SK-N-SH (cell line): ENCODE measurements at regions not wholly inside any gene's neighbourhood (a gene's known extent, or its start where the extent isn't known, plus 50 kb on each side); places are given as distances from the start of the nearest gene placed in this dataset.

Experiments
- CTCF ChIA-PET: fragments of 300-600, 350-600 bp; formaldehyde crosslinking; extraction: SDS; loops from one replicate; lab custom pipeline; 2021; lab: Yijun Ruan, JAX
- POLR2A ChIA-PET: fragments of 350-600 bp; sonication (Branson Sonifier 250); formaldehyde crosslinking; extraction: SDS; loops from one replicate; lab custom pipeline; 2020; ENCODE audit warnings: antibody characterized with exemption, inconsistent platforms; lab: Yijun Ruan, JAX
- DNase-seq: peaks from one replicate; pipeline ENCODE4 v3.0.0; 2012
- H2AFZ ChIP-seq: fragments of 200-600 bp; sonication (generic); 2 replicates; pipeline ENCODE4 v1.8.1; 2016; ENCODE audit warnings: antibody characterized with exemption, mild to moderate bottlenecking, low read depth
- H3F3A ChIP-seq: fragments of 200-600 bp; sonication (generic); replicated peaks from 2 replicates; pipeline ENCODE3; 2016; ENCODE audit warnings: antibody characterized with exemption, mild to moderate bottlenecking; ENCODE audit not compliant: insufficient read depth
- H3K27ac ChIP-seq, 2 experiments: fragments of 200-500 bp in 1 of 2; fragments of 200-600 bp in 1 of 2; sonication (Bioruptor generic) in 1 of 2; sonication (generic), shearing (Covaris generic) in 1 of 2; 2 replicates each; pipeline versions ENCODE4 v1.5.1 to v1.6.1; 2014 to 2016; ENCODE audit warnings: low read depth in 2 of 2, inconsistent platforms in 1 of 2, low read length in 1 of 2, mild to moderate bottlenecking in 1 of 2, mixed read lengths in 1 of 2
- H3K27me3 ChIP-seq: fragments of 200-600 bp; sonication (generic), shearing (Covaris generic); 2 replicates; pipeline ENCODE4 v1.6.1; 2016; ENCODE audit warnings: mixed run types; ENCODE audit not compliant: insufficient read depth
- H3K36me3 ChIP-seq, 2 experiments: fragments of 200-500 bp in 1 of 2; fragments of 200-600 bp in 1 of 2; sonication (Bioruptor generic) in 1 of 2; sonication (generic) in 1 of 2; replicated peaks in 1 of 2; 2 replicates each; pipeline versions ENCODE3 to v1.5.1; 2014 to 2016; ENCODE audit warnings: low read length in 1 of 2, mild to moderate bottlenecking in 1 of 2; ENCODE audit not compliant: insufficient read depth in 2 of 2, control insufficient read depth in 1 of 2
- H3K4me1 ChIP-seq, 2 experiments: fragments of 200-500 bp in 1 of 2; fragments of 200-600 bp in 1 of 2; sonication (Bioruptor generic) in 1 of 2; sonication (generic), shearing (Covaris generic) in 1 of 2; 2 replicates each; pipeline versions ENCODE4 v1.5.1 to v1.6.1; 2014 to 2016; ENCODE audit warnings: low read depth in 1 of 2, low read length in 1 of 2, mixed run types in 1 of 2; ENCODE audit not compliant: insufficient read depth in 2 of 2, control insufficient read depth in 1 of 2
- H3K4me2 ChIP-seq: fragments of 200-600 bp; sonication (generic), shearing (Covaris generic); 2 replicates; pipeline ENCODE4 v1.6.1; 2017; ENCODE audit warnings: mixed run types
- H3K4me3 ChIP-seq, 2 experiments: fragments of 200-500 bp in 1 of 2; fragments of 200-600 bp in 1 of 2; sonication (Bioruptor generic) in 1 of 2; sonication (generic), shearing (Covaris generic) in 1 of 2; 2 replicates each; pipeline versions ENCODE4 v1.5.1 to v1.8.1; 2014 to 2016; ENCODE audit warnings: low read depth in 2 of 2, inconsistent platforms in 1 of 2, low read length in 1 of 2, mild to moderate bottlenecking in 1 of 2, mixed read lengths in 1 of 2, moderate library complexity in 1 of 2
- H3K79me2 ChIP-seq: fragments of 200-600 bp; sonication (generic); 2 replicates; pipeline ENCODE4 v1.8.1; 2017; ENCODE audit warnings: mild to moderate bottlenecking; ENCODE audit not compliant: insufficient read depth
- H3K9ac ChIP-seq: fragments of 200-600 bp; sonication (generic); 2 replicates; pipeline ENCODE4 v1.6.1; 2017; ENCODE audit warnings: mixed run types
- H3K9me2 ChIP-seq: fragments of 200-600 bp; sonication (generic); 2 replicates; pipeline ENCODE4 v1.6.1; 2017; ENCODE audit warnings: mixed run types
- H3K9me3 ChIP-seq: fragments of 200-600 bp; sonication (generic); 2 replicates; pipeline ENCODE4 v1.6.1; 2017; ENCODE audit warnings: mixed run types, mild to moderate bottlenecking, moderate library complexity
- H4K20me1 ChIP-seq: fragments of 200-600 bp; sonication (generic); 2 replicates; pipeline ENCODE4 v1.6.1; 2017; ENCODE audit warnings: mild to moderate bottlenecking, mixed run types; ENCODE audit not compliant: insufficient read depth
- CHD2 ChIP-seq: fragments of 150-350 bp; IDR thresholded peaks from 2 replicates; pipeline ENCODE4 v1.6.1; 2018; ENCODE audit warnings: low read length; ENCODE audit not compliant: partially characterized antibody
- ELF1 ChIP-seq: IDR thresholded peaks from 2 replicates; pipeline ENCODE4 v1.4.0; 2012
- EZH2phosphoT487 ChIP-seq: fragments of 200-600 bp; sonication (generic); IDR thresholded peaks from 2 replicates; pipeline ENCODE4 v1.6.1; 2017; ENCODE audit warnings: low read depth, mixed run types, mild to moderate bottlenecking, antibody characterized with exemption, moderate library complexity, borderline replicate concordance
- FOSL2 ChIP-seq: IDR thresholded peaks from 2 replicates; pipeline ENCODE4 v1.4.0; 2012; ENCODE audit warnings: low read depth, mild to moderate bottlenecking, moderate library complexity, borderline replicate concordance
- FOXJ3 ChIP-seq: sonication (generic); formaldehyde crosslinking; IDR thresholded peaks from 2 replicates; pipeline ENCODE4 v1.5.1; 2020; ENCODE audit warnings: mild to moderate bottlenecking, missing genetic modification reagents
- FOXM1 ChIP-seq: IDR thresholded peaks from 2 replicates; pipeline ENCODE4 v1.4.0; 2012; ENCODE audit warnings: low read depth, mild to moderate bottlenecking
- GABPA ChIP-seq: IDR thresholded peaks from 2 replicates; pipeline ENCODE4 v1.4.0; 2012; ENCODE audit warnings: low read depth, mild to moderate bottlenecking
- GATA2 ChIP-seq: sonication (generic); formaldehyde crosslinking; IDR thresholded peaks from 2 replicates; pipeline ENCODE4 v1.5.0; 2020; ENCODE audit warnings: mild to moderate bottlenecking, missing genetic modification reagents
- JUND ChIP-seq: IDR thresholded peaks from 2 replicates; pipeline ENCODE4 v1.4.0; 2012
- MAX ChIP-seq: IDR thresholded peaks from 2 replicates; pipeline ENCODE4 v1.4.0; 2012; ENCODE audit warnings: low read depth
- MEF2A ChIP-seq: IDR thresholded peaks from 2 replicates; pipeline ENCODE4 v1.4.0; 2012; ENCODE audit warnings: low read depth, borderline replicate concordance
- MXI1 ChIP-seq: IDR thresholded peaks from 2 replicates; pipeline ENCODE4 v1.6.1; 2012; ENCODE audit warnings: mild to moderate bottlenecking, low read depth, low read length, improper control_type of control experiment
- NFIC ChIP-seq: IDR thresholded peaks from 2 replicates; pipeline ENCODE4 v1.4.0; 2012; ENCODE audit warnings: borderline replicate concordance
- NRF1 ChIP-seq: IDR thresholded peaks from 2 replicates; pipeline ENCODE4 v1.6.1; 2012; ENCODE audit warnings: low read depth, mild to moderate bottlenecking, low read length
- PBX3 ChIP-seq: IDR thresholded peaks from 2 replicates; pipeline ENCODE4; 2012
- POLR2AphosphoS5 ChIP-seq: IDR thresholded peaks from 2 replicates; pipeline ENCODE4 v1.6.1; 2012; ENCODE audit warnings: low read depth, low read length
- RAD21 ChIP-seq: IDR thresholded peaks from 2 replicates; pipeline ENCODE4 v1.6.1; 2012; ENCODE audit warnings: mild to moderate bottlenecking, low read length
- RFX5 ChIP-seq: IDR thresholded peaks from 2 replicates; pipeline ENCODE4 v1.6.1; 2012; ENCODE audit warnings: mild to moderate bottlenecking, improper control_type of control experiment, low read length
- RXRA ChIP-seq: IDR thresholded peaks from 2 replicates; pipeline ENCODE4 v1.4.0; 2012; ENCODE audit warnings: low read depth, mild to moderate bottlenecking, borderline replicate concordance
- TCF12 ChIP-seq: IDR thresholded peaks from 2 replicates; pipeline ENCODE4 v1.4.0; 2012
- USF1 ChIP-seq: IDR thresholded peaks from 2 replicates; pipeline ENCODE4 v1.4.0; 2012; ENCODE audit warnings: low read depth, borderline replicate concordance
- USF2 ChIP-seq: fragments of 150-350 bp; IDR thresholded peaks from 2 replicates; pipeline ENCODE4 v1.6.1; 2017; ENCODE audit warnings: antibody characterized with exemption, low read length, low read depth, borderline replicate concordance
- YY1 ChIP-seq: IDR thresholded peaks from 2 replicates; pipeline ENCODE4 v1.4.0; 2012; ENCODE audit warnings: low read depth, mild to moderate bottlenecking
- WGBS: methylation state at CpG from one replicate; pipeline ENCODE4 v1.1.6; 2017; ENCODE audit warnings: low lambda C conversion rate; 5-methylcytosine and 5-hydroxymethylcytosine counted together

- TF ChIP-seq MAX (no peak; the same call in 1 of the 2 replicates), POLR2AphosphoS5 (no peak), GATA2 (CRISPR knock-in tag) (no peak), RFX5 (no peak), YY1 (no peak), FOXM1 (peak; percentile 49; the same call in 1 of the 2 replicates), MXI1 (no peak), PBX3 (peak; percentile 85), EZH2phosphoT487 (no peak), FOXJ3 (CRISPR knock-in tag) (no peak), TCF12 (peak; percentile 95), USF1 (no peak), USF2 (no peak), ELF1 (no peak), NRF1 (no peak)
These were observed 78.6 kb upstream of the MPDZ start (continued) for GRCh38 chr9:13358128-13358527.

- no peak overlapping the region for H3K27ac ChIP-seq
- H3K9me3 ChIP-seq = no peaks in the 10 kb centered on the region
- H3K4me3 ChIP-seq = no peak overlapping the region
- ChIA-PET POLR2A (no interaction called here), CTCF (interaction anchor here (1.3 to 1.5 kb wide), 2 partner anchors 999 to 1307 kb away, joined by 3 to 4 read pairs; no protein-coding TSS in a partner anchor)
- no peaks in the 10 kb centered on the region; a peak in 1 of 4 replicates for H3K4me1 ChIP-seq
- H3K36me3 ChIP-seq = no peaks in the 10 kb centered on the region
- no peak overlapping the region for H2AFZ ChIP-seq
- no peaks in the 10 kb centered on the region for H3K79me2 ChIP-seq
- DNase-seq = no peak
- no peak overlapping the region for H3K4me2 ChIP-seq
- 77% methylated on average over 2 of the region's 2 CpGs for WGBS
- peaks cover 14% of the 10 kb centered on the region for H3F3A ChIP-seq
- no peaks in the 10 kb centered on the region for H3K9me2 ChIP-seq
- no peak overlapping the region for H3K9ac ChIP-seq
- H4K20me1 ChIP-seq = no peaks in the 10 kb centered on the region
- TF ChIP-seq GABPA (no peak), FOSL2 (peak; percentile 14; the same call in 1 of the 2 replicates), MEF2A (no peak), NFIC (no peak), RAD21 (no peak), GATA2 (CRISPR knock-in tag) (no peak), MAX (no peak), FOXJ3 (CRISPR knock-in tag) (no peak), JUND (0 out of 2 replicates have a peak, but pooled peaks have one; percentile 7), CHD2 (no peak), RXRA (no peak)
- H3K27me3 ChIP-seq = no peaks in the 10 kb centered on the region
These were observed 75.2 kb upstream of the MPDZ start for GRCh38 chr9:13354733-13355132.
